Stimulated activated CD4-positive, alpha-beta T cell treated with anti-CD3 and anti-CD28 coated beads, TNF-alpha, amount 100 ng/mL, for 24 hours (primary cell): ENCODE measurements at regions not wholly inside any gene's neighbourhood (a gene's known extent, or its start where the extent isn't known, plus 50 kb on each side); places are given as distances from the start of the nearest gene placed in this dataset.

Experiments
- DNase-seq, 3 experiments: peaks; one replicate each; pipeline ENCODE4 v3.0.0-alpha.2; 2020; ENCODE audit warnings: low read depth in 3 of 3

GRCh38 chr6:166106076-166106686 lies 61.5 kb downstream of the TBXT start:
- DNase-seq, result peak; percentile 21 to 73 (median 28)

GRCh38 chr6:166105341-166106075 lies 62.1 kb downstream of the TBXT start:
- peak in 1 of 3 experiments; percentile 3 for DNase-seq

GRCh38 chr6:166104872-166105271 lies 62.8 kb downstream of the TBXT start:
- DNase-seq, result no peak

DNA sequence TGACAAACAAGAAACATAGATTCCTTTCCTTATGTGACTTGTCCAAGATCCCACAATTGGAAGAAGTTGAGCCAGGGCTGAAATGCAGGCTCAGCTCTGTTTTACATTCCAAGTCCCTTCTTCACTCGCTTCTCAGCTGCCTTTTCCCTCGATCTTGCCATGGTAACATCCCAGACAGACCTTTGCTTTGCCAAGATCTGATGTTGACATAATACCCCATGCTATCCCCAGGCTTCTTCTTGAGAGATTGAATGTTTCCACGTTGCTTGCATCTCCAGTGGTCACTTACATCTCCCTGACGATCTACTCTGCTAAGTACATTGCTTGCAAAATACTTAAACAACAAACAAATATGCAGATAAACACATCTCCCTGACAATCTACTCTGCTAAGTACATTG lies 63.5 kb downstream of the TBXT start:
- no peak for DNase-seq

DNA sequence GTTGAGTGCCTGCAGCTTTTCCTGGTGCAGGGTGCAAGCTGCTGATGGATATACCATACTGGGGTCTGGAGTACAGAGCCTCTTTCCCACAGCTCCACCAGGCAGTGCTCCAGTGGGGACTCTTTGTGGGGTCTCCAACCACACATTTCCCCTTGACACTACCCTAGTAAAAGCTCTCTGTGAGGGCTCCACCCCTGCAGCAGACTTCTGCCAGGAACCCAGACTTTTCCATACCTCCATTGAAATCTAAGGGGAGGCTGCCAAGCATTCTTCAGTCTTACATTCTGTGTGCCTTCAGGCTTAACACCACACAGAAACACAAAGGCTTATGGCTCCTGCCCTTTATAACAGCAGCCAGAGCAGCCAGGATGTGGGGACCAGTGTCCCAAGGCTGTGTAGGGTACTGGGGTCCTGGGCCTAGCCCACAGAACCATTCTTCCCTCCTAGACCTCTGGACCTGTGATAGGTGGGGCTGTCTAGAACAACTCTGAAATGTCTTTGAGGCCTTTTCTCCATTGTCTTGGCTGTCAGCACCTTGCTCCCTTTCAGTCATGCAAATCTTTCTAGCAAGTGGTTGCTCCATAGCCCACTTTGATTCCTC lies 65.7 kb downstream of the TBXT start:
- no peak for DNase-seq

DNA sequence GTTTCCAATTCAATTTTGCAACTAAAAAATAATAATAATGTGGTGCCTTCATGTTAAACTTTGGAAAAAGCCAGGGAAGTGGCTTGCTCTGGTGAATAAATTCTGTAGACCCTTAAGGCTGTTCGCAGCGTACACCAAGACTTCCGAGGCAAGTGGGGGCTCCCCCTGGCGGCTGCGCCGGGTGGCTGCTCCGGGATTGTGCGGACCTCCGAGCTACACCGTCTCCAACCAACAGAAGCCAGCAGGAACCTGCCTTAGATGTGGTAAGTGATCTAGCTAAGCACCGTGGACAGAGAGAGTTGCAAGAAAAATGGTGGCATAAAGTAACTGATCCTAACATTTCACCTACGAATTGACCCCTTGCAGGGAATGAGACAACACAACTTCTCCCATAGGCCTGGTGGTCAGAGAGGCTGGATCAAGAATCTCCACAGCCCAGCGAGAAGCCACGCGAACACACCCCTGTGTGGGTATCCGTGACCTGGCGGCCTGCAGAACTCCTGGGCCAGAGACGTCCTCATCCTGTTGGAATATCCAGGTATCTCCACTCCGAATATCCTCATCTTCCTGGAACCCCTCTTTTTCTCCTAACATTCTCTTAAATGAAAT lies 69.6 kb downstream of the TBXT start:
- peak; percentile 24 to 65 (median 34) for DNase-seq

DNA sequence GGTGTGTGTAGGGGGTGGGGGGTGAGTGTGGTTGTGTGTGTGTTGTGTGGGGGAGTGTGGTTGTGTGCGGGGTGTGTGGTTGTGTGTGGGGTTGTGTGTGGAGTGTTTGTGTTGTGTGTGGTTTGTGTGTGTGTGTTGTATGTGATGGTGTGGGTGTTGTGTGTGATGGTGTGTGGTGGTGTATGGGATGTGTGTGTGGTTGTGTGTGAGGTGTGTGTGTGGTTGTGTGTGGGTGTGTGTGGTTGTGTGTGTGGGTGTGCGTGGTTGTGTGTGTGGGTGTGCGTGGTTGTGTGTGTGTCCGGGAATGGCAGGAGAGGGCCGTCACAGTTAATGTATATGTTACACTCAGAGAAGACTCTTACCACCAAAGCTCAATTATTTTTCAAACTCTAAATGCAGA lies 79.8 kb downstream of the TBXT start:
- no peak for DNase-seq

DNA sequence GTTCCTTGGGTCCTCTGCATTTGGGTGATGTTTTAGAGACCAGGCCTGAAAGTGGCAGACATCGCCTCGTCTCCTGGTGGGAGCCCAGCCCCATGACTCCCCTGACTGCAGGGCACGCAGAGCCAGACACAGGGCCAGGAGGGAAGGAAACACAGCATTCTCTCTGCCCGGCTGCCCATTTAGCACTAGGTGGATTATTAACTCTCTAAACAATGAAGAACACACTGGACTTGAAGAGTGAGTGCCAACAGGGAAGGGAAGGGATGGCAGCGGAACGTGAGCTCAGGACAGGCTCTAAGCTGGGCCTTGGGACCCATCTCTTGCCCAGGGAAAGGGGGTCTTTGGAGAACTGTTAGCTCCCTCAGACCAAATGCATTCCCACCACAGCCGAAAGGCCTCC lies 80.4 kb downstream of the TBXT start:
- no peak for DNase-seq

GRCh38 chr6:166085500-166085899 lies 82.2 kb downstream of the TBXT start:
- no peak for DNase-seq

- no peak for DNase-seq
Measured at GRCh38 chr6:166084951-166085350, 82.7 kb downstream of the TBXT start.

DNA sequence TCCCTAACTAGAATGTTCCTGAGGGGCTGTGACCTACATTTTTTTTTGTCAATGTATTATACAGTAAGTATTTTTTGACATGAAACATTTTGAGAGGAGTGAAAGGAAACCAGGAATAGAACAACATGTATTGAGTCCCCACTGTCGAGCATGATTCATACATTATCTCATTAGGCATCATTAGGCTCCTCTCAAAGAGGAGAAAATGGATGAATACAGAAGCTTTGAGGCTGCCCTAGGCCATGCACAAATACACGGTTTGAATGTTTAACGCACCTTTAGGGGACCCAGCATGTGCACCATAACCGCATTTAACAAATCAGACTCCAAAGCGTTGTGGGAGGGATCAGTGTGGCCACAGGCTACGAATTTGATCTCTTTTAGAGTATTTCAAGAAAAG lies 87.8 kb downstream of the TBXT start:
- no peak for DNase-seq

DNA sequence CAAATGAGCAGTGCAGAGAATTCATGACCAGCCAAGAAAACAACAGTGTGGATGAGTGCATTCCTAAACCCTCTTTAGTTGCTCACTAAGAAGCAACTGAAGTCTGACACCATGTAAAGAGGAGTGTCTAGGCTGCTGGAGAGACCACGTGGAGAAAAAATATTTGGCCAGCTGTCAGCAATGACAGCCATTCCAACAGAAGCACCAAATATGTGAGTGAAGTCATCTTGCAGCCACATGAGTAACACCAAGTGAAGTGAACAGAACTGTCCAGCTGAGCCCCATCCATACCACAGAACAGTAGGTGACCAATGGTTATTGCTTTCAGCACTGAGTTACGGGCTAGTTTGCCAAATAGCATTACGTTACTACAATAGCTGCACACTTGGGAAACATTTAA lies 89.4 kb downstream of the TBXT start:
- DNase-seq, result no peak

GRCh38 chr6:166076625-166077024 lies 91.0 kb downstream of the TBXT start:
- no peak for DNase-seq

- no peak for DNase-seq
Measured at GRCh38 chr6:166075925-166076324, 91.7 kb downstream of the TBXT start.

GRCh38 chr6:166075186-166075585 lies 92.5 kb downstream of the TBXT start:
- DNase-seq, result no peak

DNA sequence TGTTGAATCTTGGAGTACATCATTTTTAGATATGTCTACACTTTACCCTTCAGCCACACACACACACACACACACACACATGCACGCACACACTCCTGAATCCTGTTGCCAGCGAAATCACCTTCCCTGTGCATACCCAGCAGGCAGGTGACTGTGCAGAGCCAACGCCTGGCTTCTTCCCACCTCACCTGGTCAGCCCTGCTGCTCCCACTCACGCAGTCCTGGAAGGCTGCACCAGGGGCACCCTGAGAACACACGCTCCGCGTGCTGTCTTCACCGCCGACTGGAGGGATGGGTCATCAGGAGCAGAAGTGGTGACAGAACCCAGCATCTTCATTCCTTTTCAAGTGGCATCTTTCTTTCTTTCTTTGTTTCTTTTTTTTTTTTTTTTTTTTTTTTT lies 94.6 kb downstream of the TBXT start:
- no peak for DNase-seq

GRCh38 chr6:166068768-166069167 lies 98.9 kb downstream of the TBXT start:
- no peak for DNase-seq

GRCh38 chr6:166058064-166058739 lies 109.4 kb downstream of the TBXT start:
- no peak for DNase-seq

GRCh38 chr6:166057431-166057830 lies 110.2 kb downstream of the TBXT start:
- no peak for DNase-seq

- DNase-seq, result no peak
Measured at GRCh38 chr6:166056637-166057036, 111.0 kb downstream of the TBXT start.

DNA sequence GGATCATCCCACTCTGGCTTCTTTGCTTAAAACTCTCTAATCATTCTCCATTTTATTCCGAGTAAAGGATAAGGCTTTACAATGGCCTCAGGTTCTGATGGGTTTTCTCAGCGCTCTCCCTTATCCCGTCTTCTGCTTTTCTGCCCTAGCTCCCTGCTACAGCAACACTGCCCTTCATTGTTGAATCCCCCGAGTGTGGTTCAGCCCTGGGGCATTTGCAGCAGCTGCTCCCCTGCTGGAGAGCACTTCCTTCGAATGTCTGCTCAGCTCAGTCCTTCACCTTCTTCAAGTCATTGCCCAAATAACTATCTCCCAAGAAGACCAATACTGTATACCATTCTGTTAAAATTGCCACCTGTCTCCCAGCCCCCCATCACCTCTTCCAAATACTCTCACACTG lies 111.8 kb downstream of the TBXT start:
- no peak for DNase-seq

- DNase-seq, result no peak
Measured at GRCh38 chr6:166052837-166053236, 114.8 kb downstream of the TBXT start.
